ENCODE measurements at regions not wholly inside any gene's neighbourhood (a gene's known extent, or its start where the extent isn't known, plus 50 kb on each side); places are given as distances from the start of the nearest gene placed in this dataset.
"Not testable (repeated sequence)": the region's sequence is repeated elsewhere in the genome, so short reads cannot be mapped to it uniquely, and the experiment has no call there.

- DNase-seq (ENCODE audit: low spot score): no peak
Observed at GRCh38 chr12:105581420-105581819, 250.9 kb downstream of the C12orf75 start.

DNA sequence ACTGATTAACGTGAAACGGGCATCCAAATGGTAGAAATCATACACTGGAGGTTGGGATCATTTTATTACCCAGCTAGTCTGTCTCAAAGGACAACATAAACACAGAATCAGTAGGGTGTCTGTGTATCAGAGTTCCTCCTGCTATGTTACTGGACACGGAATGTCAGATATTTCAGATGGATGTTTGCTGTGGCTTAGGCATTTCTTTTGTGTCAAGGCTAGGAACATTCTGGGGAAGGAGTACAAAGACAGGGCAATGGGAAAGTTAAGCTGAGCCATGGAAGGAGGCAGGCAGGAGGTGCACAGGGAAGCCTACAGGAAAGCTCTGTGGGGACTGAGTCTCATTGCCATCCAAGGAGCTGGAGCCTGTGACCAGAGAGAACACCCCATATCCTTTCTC is 254.6 kb downstream of the C12orf75 start:
- no peak for DNase-seq (ENCODE audit: low spot score)

- DNase-seq (ENCODE audit: low spot score): no peak
Observed at GRCh38 chr12:105587237-105587636, 256.7 kb downstream of the C12orf75 start.

GRCh38 chr12:105588106-105588505 is 257.6 kb downstream of the C12orf75 start:
- no peak for DNase-seq (ENCODE audit: low spot score)

DNA sequence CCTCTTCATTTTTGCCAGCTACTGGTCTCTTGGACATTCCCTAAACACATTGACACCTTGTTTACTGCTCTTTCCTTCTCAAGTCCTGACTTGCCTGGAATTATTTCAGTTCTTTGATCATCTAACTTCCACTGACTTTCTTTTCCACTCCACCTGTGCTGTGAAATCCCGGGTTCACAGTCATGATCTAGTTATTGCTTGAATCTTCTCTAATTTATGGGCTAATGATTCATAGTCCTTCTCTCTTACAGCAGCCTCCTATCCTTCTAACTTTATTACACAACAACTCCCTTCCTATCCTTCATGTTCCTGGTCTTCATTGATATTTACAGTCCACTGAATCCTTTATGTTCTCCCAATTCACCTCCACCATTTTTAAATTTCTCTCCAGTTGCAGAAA is 260.1 kb downstream of the C12orf75 start:
- DNase-seq (ENCODE audit: low spot score): no peak

DNA sequence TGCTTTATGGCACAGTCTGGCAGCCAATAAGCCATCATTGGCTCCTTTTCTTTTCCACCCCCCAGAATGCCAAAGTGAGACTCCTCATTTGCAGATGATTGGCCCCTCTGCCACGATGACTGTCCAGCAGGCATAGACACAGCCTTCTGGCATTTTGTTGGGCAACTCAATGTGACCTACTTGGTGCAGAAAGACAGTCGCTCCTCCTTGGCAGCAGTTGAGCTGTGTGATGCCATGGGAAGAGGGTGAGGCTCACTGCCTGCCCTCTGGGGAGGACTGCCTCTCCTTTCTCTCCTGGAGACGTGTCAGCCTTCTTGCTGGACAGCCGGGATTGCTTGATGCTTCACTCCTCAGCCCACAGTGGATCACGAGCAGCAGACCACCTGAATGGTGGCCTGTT is 264.9 kb downstream of the C12orf75 start:
- DNase-seq (ENCODE audit: low spot score): no peak

DNA sequence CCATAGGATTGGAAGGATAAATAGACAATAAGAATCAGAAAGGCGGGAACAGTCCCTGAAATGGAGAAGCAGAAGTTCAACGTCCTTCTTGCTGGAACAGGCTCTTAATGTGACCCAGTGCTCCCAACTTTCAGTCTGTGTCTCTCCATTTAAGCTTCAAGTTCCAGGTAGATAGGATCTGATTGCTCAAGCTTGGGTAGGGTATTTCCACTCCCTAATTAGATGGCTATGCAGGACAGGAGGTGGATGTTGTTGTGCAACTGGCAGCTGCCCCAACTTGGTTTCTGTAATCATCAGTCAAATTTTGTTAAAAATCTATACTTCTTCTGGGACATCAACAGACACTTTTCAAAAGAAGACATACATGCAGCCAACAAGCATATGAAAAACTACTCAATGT is 266.2 kb downstream of the C12orf75 start:
- no peak for DNase-seq (ENCODE audit: low spot score)

DNA sequence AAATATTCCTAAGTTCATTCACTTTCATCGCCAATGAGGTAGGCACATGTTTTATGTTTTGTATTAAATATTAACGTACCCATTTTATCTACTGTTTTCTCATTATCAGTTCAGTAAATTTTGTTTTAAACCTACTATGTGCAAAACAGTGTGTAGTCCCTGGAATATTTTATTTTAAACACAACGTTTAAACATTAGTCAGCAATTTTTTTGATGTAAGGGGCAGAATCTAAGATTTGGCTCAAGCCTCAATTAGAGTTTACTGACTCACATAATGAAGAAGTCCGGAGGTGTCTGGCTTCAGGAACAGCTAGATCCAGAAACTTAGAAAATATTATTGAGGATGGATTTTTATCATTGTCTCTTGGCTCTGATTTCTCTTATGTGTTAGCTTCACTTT is 267.5 kb downstream of the C12orf75 start:
- no peak for DNase-seq (ENCODE audit: low spot score)

GRCh38 chr12:105600911-105601545 is 270.5 kb downstream of the C12orf75 start:
- DNase-seq (ENCODE audit: low spot score): no peak

- not testable (repeated sequence) for DNase-seq (ENCODE audit: low spot score)
Observed at GRCh38 chr12:105602312-105602711, 271.8 kb downstream of the C12orf75 start.

- DNase-seq (ENCODE audit: low spot score): not testable (repeated sequence)
Observed at GRCh38 chr12:105604281-105604680, 273.8 kb downstream of the C12orf75 start.

- DNase-seq (ENCODE audit: low spot score): not testable (repeated sequence)
Observed at GRCh38 chr12:105606613-105607012, 276.1 kb downstream of the C12orf75 start.

GRCh38 chr12:105609001-105609400 is 278.5 kb downstream of the C12orf75 start:
- DNase-seq (ENCODE audit: low spot score): not testable (repeated sequence)

DNA sequence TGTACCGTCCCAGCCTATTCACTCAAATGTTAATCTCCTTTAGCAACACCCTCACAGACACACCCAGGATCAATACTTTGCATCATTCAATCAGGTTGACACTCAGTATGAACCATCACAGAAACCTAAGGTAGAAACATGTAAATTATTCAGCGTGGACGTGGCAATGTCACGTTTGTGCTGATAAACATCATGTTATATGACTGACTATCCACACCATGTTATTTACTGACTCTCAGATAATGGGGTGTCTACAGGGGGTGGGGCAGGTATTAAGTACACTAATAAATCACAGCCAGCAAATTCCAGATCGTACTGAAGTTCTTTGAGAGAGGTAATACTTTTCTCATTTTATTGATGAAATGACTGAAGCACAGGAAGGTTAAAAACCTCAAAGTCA is 280.0 kb downstream of the C12orf75 start:
- DNase-seq (ENCODE audit: low spot score): no peak

DNA sequence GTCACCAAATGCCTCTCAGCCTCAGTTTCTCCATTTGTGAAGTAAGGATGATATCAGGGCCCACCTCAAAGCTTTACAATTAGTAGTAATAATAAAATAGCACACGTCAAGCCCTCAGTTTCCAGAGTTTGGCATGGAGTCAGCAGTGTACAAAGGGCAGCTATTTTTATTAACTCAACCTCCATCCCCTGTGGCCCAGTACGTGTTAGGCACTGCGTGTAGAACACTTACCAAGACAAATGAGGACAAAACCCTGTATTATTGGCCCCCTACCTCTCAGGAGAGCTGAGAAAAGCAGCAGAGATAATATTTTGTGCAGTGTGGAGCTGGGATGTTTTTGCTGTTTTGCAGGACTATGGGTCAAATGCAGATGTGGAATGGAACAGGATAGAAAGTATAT is 280.8 kb downstream of the C12orf75 start:
- no peak for DNase-seq (ENCODE audit: low spot score)

DNA sequence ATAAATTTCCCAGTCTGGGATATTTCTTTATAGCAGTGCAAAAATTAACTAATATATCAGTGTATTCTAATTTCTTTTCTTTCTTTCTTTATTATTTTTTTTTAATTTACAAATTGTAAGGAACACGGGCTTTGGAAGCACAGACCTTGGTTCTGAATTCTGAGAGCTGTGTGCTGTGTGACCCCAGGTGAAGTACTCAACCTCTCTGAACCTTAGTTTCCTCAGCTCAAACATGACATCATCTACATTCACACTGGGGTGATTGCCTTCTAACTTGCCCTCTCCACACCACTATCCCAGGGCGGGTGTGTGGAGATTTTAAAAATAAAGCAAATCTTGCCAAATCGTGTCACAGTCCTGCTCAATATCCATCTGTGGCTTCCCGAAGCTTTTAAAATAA is 282.8 kb downstream of the C12orf75 start:
- no peak for DNase-seq (ENCODE audit: low spot score)

DNA sequence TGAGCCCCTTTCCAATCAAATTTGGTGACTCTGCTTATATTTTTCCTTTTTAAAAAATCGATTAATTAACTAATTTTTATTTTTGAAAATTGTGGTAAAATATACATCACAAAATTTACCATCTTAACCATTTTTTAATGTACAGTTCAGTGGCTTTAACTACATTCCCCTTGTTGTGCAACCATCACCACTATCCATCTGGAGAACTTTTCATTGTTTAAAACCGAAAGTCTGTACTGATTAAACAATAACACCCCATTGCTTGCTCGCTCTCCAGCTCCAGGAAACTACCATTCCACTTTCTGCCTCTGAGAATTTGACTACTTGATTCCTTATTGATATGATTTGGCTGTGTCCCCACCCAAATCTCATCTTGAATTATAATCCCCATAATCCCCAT is 283.4 kb downstream of the C12orf75 start:
- DNase-seq (ENCODE audit: low spot score): no peak

GRCh38 chr12:105616971-105617540 is 286.6 kb downstream of the C12orf75 start:
- no peak for DNase-seq (ENCODE audit: low spot score)

GRCh38 chr12:105622220-105622619 is 291.7 kb downstream of the C12orf75 start:
- no peak for DNase-seq (ENCODE audit: low spot score)

GRCh38 chr12:105622846-105623736 is 292.6 kb downstream of the C12orf75 start:
- DNase-seq (ENCODE audit: low spot score): no peak

DNA sequence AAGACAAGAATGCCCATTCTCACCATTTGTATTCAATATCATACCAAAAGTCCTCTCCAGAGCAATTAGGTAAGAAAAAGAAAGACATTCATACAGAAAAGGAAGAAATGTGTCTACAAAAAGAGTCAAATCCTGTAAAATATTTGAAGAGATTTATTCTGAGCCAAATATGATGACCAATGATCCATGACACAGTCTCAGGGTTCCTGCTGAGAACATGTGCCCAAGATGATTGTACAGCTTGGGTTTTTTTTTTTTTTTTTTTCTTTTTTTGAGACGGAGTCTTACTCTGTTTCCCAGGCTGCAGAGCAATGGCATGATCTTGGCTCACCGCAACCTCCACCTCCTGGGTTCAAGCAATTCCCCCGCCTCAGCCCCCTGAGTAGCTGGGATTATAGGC is 296.2 kb downstream of the C12orf75 start:
- DNase-seq (ENCODE audit: low spot score): no peak

- DNase-seq (ENCODE audit: low spot score): no peak
Observed at GRCh38 chr12:105637470-105637869, 307.0 kb downstream of the C12orf75 start.

GRCh38 chr12:105640761-105641160 is 310.3 kb downstream of the C12orf75 start:
- no peak for DNase-seq (ENCODE audit: low spot score)

All from ureter (tissue), 1 donor.